NCI-H146 treated with DMSO at 0.1 percent for 48 hours (cell line): ENCODE measurements at regions not wholly inside any gene's neighbourhood (a gene's known extent, or its start where the extent isn't known, plus 50 kb on each side); places are given as distances from the start of the nearest gene placed in this dataset.
A peak's percentile ranks its signal among the peaks of the same experiment; 100 is the strongest.
"Not testable (repeated sequence)": the region's sequence is repeated elsewhere in the genome, so short reads cannot be mapped to it uniquely, and the experiment has no call there.

Source experiments
- DNase-seq: peaks from one replicate; lab custom pipeline; 2025; ENCODE audit not compliant: unreplicated experiment; lab: John Stamatoyannopoulos, UW

GRCh38 chr6:105740946-105741645 is 338.2 kb upstream of the PREP start:
- DNase-seq = no peak

- no peak for DNase-seq
Observed at GRCh38 chr6:105739764-105740163, 336.9 kb upstream of the PREP start.

GRCh38 chr6:105733556-105734162 is 330.8 kb upstream of the PREP start:
- peak; percentile 30 for DNase-seq

GRCh38 chr6:105728995-105729394 is 326.1 kb upstream of the PREP start:
- no peak for DNase-seq

GRCh38 chr6:105726902-105727655 is 324.2 kb upstream of the PREP start:
- DNase-seq = no peak

- DNase-seq = no peak
Observed at GRCh38 chr6:105714846-105715245, 312.0 kb upstream of the PREP start.

- DNase-seq = no peak
Observed at GRCh38 chr6:105713474-105714118, 310.7 kb upstream of the PREP start.

GRCh38 chr6:105711216-105711615 is 308.3 kb upstream of the PREP start:
- no peak for DNase-seq

GRCh38 chr6:105705608-105706007 is 302.7 kb upstream of the PREP start:
- no peak for DNase-seq

- no peak for DNase-seq
Observed at GRCh38 chr6:105695461-105695860, 292.6 kb upstream of the PREP start.

- no peak for DNase-seq
Observed at GRCh38 chr6:105692613-105693215, 289.8 kb upstream of the PREP start.

GRCh38 chr6:105691971-105692370 is 289.1 kb upstream of the PREP start:
- DNase-seq = no peak

- DNase-seq = no peak
Observed at GRCh38 chr6:105691081-105691480, 288.2 kb upstream of the PREP start.

- no peak for DNase-seq
Observed at GRCh38 chr6:105688573-105688972, 285.7 kb upstream of the PREP start.

GRCh38 chr6:105686793-105687192 is 283.9 kb upstream of the PREP start:
- not testable (repeated sequence) for DNase-seq

GRCh38 chr6:105681061-105681460 is 278.2 kb upstream of the PREP start:
- no peak for DNase-seq

GRCh38 chr6:105680131-105680530 is 277.2 kb upstream of the PREP start:
- no peak for DNase-seq

GRCh38 chr6:105678516-105678915 is 275.6 kb upstream of the PREP start:
- DNase-seq = no peak

- DNase-seq = no peak
Observed at GRCh38 chr6:105677671-105678475, 275.0 kb upstream of the PREP start.

GRCh38 chr6:105676857-105677256 is 274.0 kb upstream of the PREP start:
- no peak for DNase-seq
